PC-3 (cell line): ENCODE measurements at regions not wholly inside any gene's neighbourhood (a gene's known extent, or its start where the extent isn't known, plus 50 kb on each side); places are given as distances from the start of the nearest gene placed in this dataset.

Experiments
- EZH2phosphoT487 ChIP-seq: fragments of 300-600 bp; sonication (generic); IDR thresholded peaks from 2 replicates; pipeline ENCODE4 v1.6.1; 2018; ENCODE audit warnings: mild to moderate bottlenecking, antibody characterized with exemption, low read length, borderline replicate concordance
- TF ChIP-seq, protein P1 (sequence below): fragments of 300-600 bp; sonication (generic); conservative IDR thresholded peaks from 2 replicates; pipeline ENCODE4 v1.5.1; 2017; ENCODE audit warnings: antibody characterized with exemption, low read depth, mild to moderate bottlenecking, low read length

DNA sequence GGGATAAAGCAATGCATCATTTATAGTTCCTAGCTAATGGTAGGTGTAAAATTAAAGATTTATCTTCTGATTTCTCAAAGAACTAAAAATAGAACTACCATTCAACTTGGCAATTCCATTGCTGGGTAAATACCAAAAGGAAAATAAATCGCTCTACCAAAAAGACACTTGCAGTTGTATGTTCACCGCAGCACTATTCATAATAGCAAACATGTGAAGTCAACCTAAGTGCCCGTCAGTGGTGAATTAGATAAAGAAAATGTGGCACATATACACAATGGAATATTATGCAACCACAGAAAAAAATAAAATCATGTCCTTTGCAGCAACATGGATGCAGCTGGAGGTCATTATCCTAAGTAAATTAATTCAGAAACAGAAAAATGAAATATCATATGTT, 192.8 kb upstream of the ADRA1D start:
- TF ChIP-seq, protein P1, sequence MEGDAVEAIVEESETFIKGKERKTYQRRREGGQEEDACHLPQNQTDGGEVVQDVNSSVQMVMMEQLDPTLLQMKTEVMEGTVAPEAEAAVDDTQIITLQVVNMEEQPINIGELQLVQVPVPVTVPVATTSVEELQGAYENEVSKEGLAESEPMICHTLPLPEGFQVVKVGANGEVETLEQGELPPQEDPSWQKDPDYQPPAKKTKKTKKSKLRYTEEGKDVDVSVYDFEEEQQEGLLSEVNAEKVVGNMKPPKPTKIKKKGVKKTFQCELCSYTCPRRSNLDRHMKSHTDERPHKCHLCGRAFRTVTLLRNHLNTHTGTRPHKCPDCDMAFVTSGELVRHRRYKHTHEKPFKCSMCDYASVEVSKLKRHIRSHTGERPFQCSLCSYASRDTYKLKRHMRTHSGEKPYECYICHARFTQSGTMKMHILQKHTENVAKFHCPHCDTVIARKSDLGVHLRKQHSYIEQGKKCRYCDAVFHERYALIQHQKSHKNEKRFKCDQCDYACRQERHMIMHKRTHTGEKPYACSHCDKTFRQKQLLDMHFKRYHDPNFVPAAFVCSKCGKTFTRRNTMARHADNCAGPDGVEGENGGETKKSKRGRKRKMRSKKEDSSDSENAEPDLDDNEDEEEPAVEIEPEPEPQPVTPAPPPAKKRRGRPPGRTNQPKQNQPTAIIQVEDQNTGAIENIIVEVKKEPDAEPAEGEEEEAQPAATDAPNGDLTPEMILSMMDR: no peak
- TF ChIP-seq EZH2phosphoT487: no peak
